ENCODE measurements at regions not wholly inside any gene's neighbourhood (a gene's known extent, or its start where the extent isn't known, plus 50 kb on each side); places are given as distances from the start of the nearest gene placed in this dataset.

DNA sequence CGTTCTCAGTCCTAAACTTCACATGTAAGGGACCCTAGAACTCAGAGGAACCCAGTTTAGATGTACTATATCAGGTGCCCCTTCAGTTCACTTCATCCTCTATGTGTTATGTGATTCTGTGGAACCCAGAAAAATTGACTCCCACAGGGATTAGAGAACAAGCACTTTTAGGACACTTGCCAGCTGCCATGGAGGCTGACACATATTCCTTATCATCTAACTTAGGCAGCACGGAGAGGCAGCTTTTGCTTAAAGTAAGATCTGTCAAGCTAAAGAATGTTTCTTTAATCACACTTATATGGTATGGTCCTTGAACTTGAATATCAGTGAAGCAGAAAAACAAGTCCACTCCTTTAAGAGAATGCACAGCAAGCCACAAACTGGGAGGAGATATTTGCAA is 701.5 kb upstream of the ID4 start:
- TF ChIP-seq CTCF (IDR thresholded peaks at IDR 0.05; ENCODE audit: low read depth, low read length, poor library complexity, severe bottlenecking) (no peak), EZH2phosphoT487 (IDR thresholded peaks at IDR 0.05; ENCODE audit: borderline replicate concordance, low read length) (no peak)
